Body of pancreas (tissue), 4 donors: ENCODE measurements at regions not wholly inside any gene's neighbourhood (a gene's known extent, or its start where the extent isn't known, plus 50 kb on each side); places are given as distances from the start of the nearest gene placed in this dataset.
"Not testable (repeated sequence)": the region's sequence is repeated elsewhere in the genome, so short reads cannot be mapped to it uniquely, and the experiment has no call there.

Source experiments
- ATAC-seq: fragments of 150-250 bp; one replicate; pipeline ENCODE4 v1.9.1; 2016
- DNase-seq, 4 donors: peaks; one replicate each; pipeline ENCODE4 v3.0.0-alpha.2; 2019
- H3K27ac ChIP-seq, 4 donors: fragments of 200-600 bp; sonication (generic); 1 replicate in 3 of 4; 2 replicates in 1 of 4; pipeline versions ENCODE4 v1.5.1 to v1.6.1; 2016 to 2019; ENCODE audit warnings: mild to moderate bottlenecking in 1 of 4, mixed read lengths in 1 of 4, moderate library complexity in 1 of 4
- H3K27me3 ChIP-seq, 2 donors: fragments of 200-600 bp; sonication (generic); one replicate each; pipeline ENCODE4 v1.6.0; 2016; ENCODE audit warnings: mild to moderate bottlenecking in 1 of 2
- H3K36me3 ChIP-seq, 2 donors: fragments of 200-600 bp; sonication (generic); replicated peaks in 1 of 2; 2 replicates each; pipeline ENCODE4 v1.5.1; 2016; ENCODE audit warnings: low read depth in 2 of 2; ENCODE audit not compliant: insufficient read depth in 1 of 2
- H3K4me1 ChIP-seq: fragments of 200-600 bp; sonication (generic); one replicate; pipeline ENCODE4 v1.6.0; 2016
- H3K4me3 ChIP-seq, 2 donors: fragments of 200-600 bp; sonication (generic); 1 replicate in 1 of 2; 2 replicates in 1 of 2; pipeline ENCODE4 v1.5.1; 2016 to 2019
- H3K9me3 ChIP-seq, 3 donors: fragments of 200-600 bp; sonication (generic); 1 replicate in 2 of 3; 2 replicates in 1 of 3; pipeline ENCODE4 v1.5.1; 2016
- POLR2A ChIP-seq, 3 donors: fragments of 450-650 bp; IDR thresholded peaks; one replicate each; pipeline ENCODE4 v1.6.1; 2016; ENCODE audit warnings: antibody characterized with exemption in 3 of 3, mild to moderate bottlenecking in 2 of 3
- whole genome bisulfite sequencing, 2 donors: methylation state at CpG; one replicate each; pipeline ENCODE4 v1.1.5; 2017; 5-methylcytosine and 5-hydroxymethylcytosine counted together
- intact Hi-C: fragments of 100-400 bp; cut with DNase I; formaldehyde crosslinking; loops from one replicate; pipeline ENCODE4 v1.15.1; 2023
- TF ChIP-seq, protein P1 (sequence below), 7 experiments: fragments of 450-650 bp in 4 of 7; fragments of 200-600 bp in 3 of 7; sonication (generic) in 3 of 7; IDR thresholded peaks; one replicate each; pipeline ENCODE4 v1.5.1; 2016 to 2019; ENCODE audit warnings: antibody characterized with exemption in 7 of 7

DNA sequence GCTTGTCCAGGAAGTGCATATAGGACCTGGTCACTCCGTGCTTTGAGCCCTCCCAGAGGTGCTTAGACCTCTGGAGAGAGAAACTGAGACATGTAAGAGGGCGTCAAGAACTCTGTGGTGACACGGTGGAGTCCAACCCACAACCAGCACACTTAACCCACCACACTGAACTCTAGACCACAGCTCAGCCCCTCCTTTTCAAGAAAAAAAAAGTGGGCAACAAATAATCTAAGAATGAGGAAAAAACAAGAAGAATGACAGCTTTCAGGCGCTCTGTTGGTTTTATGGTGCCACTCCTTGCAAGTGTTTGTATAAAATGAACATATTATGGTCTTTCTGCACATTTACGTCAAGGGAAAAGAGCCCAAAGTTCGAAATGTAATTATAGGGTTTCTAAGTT, 50.2 kb upstream of the SNAPC3 start:
- WGBS, 2 donors: 85 to 90% methylated on average over 6 of the region's 6 CpGs
- H3K27ac ChIP-seq: no peak overlapping the region

DNA sequence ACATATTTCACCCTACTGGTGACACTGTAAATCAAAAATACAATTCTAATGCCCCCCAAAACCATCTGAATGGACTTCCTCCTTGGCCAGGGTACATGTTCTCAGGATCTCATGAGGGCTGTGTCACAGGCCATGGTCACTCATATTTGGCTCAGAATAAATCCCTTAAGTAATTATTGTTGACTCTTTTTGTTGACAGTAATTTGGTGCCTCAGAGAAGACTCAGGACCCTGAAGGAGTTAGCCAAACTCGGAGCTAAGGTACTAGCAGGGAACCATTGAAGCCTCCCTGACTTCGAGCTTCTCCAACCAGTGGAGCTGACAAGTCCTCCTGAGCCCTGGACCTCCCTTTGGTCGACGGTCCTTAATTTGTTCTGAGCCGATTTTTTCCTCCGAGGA, 51.2 kb upstream of the SNAPC3 start:
- no peak for DNase-seq
- Histone ChIP-seq H3K4me1 (no peaks in the 10 kb centered on the region), H3K4me3 (no peak overlapping the region), H3K9me3 (no peaks in the 10 kb centered on the region), H3K27me3 (no peaks in the 10 kb centered on the region), H3K27ac (no peak overlapping the region), H3K36me3 (no peaks in the 10 kb centered on the region)
- no peak for TF ChIP-seq POLR2A (IDR thresholded peaks at IDR 0.05)
- TF ChIP-seq, protein P1, sequence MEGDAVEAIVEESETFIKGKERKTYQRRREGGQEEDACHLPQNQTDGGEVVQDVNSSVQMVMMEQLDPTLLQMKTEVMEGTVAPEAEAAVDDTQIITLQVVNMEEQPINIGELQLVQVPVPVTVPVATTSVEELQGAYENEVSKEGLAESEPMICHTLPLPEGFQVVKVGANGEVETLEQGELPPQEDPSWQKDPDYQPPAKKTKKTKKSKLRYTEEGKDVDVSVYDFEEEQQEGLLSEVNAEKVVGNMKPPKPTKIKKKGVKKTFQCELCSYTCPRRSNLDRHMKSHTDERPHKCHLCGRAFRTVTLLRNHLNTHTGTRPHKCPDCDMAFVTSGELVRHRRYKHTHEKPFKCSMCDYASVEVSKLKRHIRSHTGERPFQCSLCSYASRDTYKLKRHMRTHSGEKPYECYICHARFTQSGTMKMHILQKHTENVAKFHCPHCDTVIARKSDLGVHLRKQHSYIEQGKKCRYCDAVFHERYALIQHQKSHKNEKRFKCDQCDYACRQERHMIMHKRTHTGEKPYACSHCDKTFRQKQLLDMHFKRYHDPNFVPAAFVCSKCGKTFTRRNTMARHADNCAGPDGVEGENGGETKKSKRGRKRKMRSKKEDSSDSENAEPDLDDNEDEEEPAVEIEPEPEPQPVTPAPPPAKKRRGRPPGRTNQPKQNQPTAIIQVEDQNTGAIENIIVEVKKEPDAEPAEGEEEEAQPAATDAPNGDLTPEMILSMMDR (IDR thresholded peaks at IDR 0.05): no peak
- 82 to 83% methylated on average over 6 of the region's 6 CpGs for WGBS, 2 donors
- intact Hi-C loops: no loop called here
- no peak for ATAC-seq

More for the DNA sequence above, 50.2 kb upstream of the SNAPC3 start:
- TF ChIP-seq, protein P1 (IDR thresholded peaks at IDR 0.05): no peak
- no peak for TF ChIP-seq POLR2A (IDR thresholded peaks at IDR 0.05)
- Histone ChIP-seq H3K4me1 (no peaks in the 10 kb centered on the region), H3K27me3 (no peaks in the 10 kb centered on the region), H3K36me3 (no peaks in the 10 kb centered on the region), H3K9me3 (no peaks in the 10 kb centered on the region), H3K4me3 (no peak overlapping the region)
- ATAC-seq (no peak), DNase-seq (no peak)
- intact Hi-C loops: no loop called here

DNA sequence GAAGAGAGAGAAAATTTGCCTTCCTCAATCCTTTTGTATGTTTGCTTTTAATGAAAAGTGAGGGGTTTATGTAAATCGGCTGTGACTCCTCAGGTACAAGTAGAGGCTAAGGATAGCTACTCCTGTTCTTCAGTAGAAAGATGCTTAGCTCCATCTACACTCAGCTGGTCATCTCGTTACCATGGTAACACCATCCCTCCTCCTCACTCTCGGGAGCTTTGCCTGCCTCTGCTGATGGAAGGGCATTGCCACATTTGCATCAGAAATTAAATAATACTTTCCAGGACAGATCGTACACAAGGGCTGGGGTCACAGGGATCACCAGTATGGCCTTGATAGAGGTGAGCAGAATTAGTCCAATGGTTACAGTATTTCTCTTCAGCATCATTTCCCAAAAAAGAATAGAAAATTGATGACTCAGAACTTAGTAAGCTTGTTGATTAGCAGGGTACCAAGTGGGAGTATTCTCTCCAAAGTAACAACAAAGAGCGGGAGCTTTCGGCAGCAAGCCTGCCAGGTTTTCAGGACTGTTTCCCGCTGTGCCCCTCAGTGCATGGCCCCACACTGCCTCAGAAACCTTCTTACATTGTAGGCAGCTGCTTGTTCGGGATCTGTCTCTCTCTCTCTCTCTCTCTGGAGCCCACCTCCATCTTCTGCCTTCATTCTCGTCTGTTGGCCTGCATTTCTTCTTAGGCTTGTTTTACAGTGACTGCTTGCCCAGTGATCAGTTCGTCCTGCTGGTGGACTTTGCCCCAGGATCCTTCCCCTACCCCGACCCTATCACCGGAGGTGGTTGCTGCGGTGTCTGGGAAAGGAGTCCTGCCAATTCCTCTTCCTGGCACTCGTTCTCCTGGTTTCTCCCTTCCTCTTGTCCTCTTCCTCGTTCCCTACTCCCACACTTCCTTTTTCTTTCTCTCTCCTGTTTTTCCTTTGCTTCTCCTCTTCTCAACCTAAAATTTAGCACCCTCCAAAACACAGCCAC, 51.9 kb upstream of the SNAPC3 start:
- Histone ChIP-seq H3K4me1 (no peaks in the 10 kb centered on the region), H3K27me3 (no peaks in the 10 kb centered on the region), H3K36me3 (no peaks in the 10 kb centered on the region), H3K9me3 (no peaks in the 10 kb centered on the region), H3K4me3 (no peak overlapping the region), H3K27ac (no peak overlapping the region)
- intact Hi-C loops: no loop called here
- DNase-seq (no peak), ATAC-seq (no peak)
- TF ChIP-seq POLR2A (IDR thresholded peaks at IDR 0.05): no peak
- TF ChIP-seq, protein P1 (IDR thresholded peaks at IDR 0.05): no peak
- 62 to 65% methylated on average over 15 of the region's 15 CpGs for WGBS, 2 donors

DNA sequence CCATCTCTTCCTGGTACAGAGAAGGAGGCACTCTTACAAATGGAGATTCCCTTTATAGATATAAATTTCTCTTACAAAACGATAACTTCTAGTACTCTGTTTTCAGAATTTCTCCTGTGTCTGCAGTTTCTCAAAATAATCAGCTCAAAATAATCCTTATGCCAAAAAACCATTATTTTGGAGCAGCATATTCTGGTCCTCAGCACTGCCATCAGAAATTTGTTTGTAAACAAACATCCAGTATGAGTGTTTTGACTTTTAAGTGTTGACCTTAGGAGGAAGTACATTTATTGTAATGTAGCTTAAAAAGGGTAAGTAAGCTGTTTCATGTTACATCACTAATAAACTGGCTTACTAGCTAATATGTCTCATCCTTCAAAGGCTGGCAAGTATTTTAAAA, 52.8 kb upstream of the SNAPC3 start:
- DNase-seq (no peak), ATAC-seq (no peak)
- 63 to 77% methylated on average over 1 of the region's 1 CpG for WGBS, 2 donors
- Histone ChIP-seq H3K4me1 (no peaks in the 10 kb centered on the region), H3K27ac (no peak overlapping the region), H3K36me3 (no peaks in the 10 kb centered on the region), H3K4me3 (no peak overlapping the region), H3K27me3 (no peaks in the 10 kb centered on the region), H3K9me3 (no peaks in the 10 kb centered on the region)
- TF ChIP-seq POLR2A (IDR thresholded peaks at IDR 0.05): no peak
- TF ChIP-seq, protein P1 (IDR thresholded peaks at IDR 0.05): no peak
- intact Hi-C loops: no loop called here

DNA sequence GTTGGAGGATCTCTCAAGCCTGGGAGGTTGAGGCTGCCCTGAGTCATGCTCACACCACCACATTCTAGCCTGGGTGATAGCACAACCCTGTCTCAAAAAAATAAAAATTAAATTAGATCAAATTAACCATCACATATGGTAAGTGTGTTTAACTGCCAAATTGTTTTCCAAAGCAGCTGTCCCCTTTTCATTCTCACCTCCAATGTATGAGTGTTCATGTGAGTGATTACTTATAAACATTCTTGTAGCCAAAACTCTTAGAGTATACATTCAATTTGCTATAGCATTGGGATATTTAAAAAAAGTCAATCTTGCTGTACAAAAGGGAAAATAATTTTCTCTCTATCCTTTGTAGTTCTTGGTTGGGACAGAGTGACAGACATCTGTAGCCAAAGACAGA, 53.4 kb upstream of the SNAPC3 start:
- Histone ChIP-seq H3K9me3 (no peaks in the 10 kb centered on the region), H3K27ac (no peak overlapping the region), H3K4me1 (no peaks in the 10 kb centered on the region), H3K27me3 (no peaks in the 10 kb centered on the region), H3K4me3 (no peak overlapping the region), H3K36me3 (no peaks in the 10 kb centered on the region)
- intact Hi-C loops: no loop called here
- ATAC-seq: no peak
- no peak for TF ChIP-seq POLR2A (IDR thresholded peaks at IDR 0.05)
- TF ChIP-seq, protein P1 (IDR thresholded peaks at IDR 0.05): no peak
- no peak for DNase-seq

DNA sequence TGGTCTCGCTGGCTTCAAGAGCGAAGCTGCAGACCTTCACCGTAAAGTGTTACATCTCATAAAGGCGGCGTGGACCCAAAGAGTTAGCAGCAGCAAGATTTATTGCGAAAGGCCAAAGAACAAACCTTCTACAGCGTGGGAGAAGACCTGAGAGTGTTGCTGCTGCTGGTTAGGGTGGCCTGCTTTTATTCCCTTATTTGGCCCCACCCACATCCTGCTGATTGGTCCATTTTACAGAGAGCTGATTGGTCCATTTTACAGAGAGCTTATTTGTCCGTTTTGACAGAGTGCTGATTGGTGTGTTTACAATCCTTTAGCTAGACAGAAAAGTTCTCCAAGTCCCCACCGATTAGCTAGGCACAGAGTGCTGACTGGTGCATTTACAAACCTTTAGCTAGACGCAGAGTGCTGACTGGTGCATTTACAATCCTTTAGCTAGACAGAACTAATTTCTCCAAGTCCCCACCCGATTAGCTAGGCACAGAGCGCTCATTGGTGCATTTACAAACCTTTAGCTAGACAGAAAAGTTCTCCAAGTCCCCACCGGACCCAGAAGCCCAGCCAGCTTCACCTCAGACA, 57.6 kb upstream of the SNAPC3 start:
- intact Hi-C loops, H3K4me3 ChIP-seq, H3K9me3 ChIP-seq, H3K27ac ChIP-seq, ATAC-seq, H3K4me1 ChIP-seq, DNase-seq, H3K36me3 ChIP-seq, H3K27me3 ChIP-seq: not testable (repeated sequence)
- WGBS, 2 donors: 80 to 98% methylated on average over 6 to 12 of the region's 13 CpGs
